Left kidney (tissue), 1 donor: ENCODE measurements at regions not wholly inside any gene's neighbourhood (a gene's known extent, or its start where the extent isn't known, plus 50 kb on each side); places are given as distances from the start of the nearest gene placed in this dataset.
A peak's percentile ranks its signal among the peaks of the same experiment; 100 is the strongest.

ENCODE experiments used
- DNase-seq: peaks from one replicate; pipeline ENCODE4 v3.0.0-alpha.2; 2013

DNA sequence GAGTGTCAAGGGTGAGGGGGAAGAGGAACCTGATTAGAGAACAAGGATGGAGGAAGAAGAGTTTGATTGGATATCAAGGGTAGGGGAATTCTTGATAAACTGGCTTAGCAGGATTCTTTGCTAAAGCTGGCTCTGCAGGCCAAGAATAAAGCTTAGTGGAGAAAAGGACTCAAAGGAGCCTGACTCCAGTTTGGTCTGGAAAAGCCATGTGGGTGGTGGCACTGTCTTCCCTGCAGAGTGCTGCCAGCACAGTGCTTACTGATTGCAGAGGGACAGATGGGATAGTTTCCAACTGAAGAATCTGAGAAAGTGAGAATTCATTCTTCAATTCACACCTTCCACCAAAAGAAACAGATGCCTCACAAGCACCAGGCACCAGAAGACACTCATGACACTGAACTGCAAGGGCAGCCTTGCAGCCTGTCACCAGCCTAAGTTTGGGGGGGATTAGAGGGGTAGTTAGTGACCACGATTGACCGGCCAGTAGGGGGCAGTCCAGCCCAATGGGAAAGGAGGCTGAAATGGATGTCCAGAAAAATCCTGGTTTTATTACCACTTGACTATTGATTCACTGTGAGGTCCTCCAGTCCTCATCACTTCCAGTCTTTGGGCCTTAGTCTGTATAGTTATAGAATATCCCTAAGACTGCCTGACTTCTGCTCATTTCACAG lies 334.5 kb downstream of the SMAD2 start:
- no peak for DNase-seq

- no peak for DNase-seq
These were observed 335.8 kb downstream of the SMAD2 start for GRCh38 chr18:47594621-47595086.

GRCh38 chr18:47593744-47594472 lies 336.6 kb downstream of the SMAD2 start:
- no peak for DNase-seq

- DNase-seq: no peak
These were observed 339.0 kb downstream of the SMAD2 start for GRCh38 chr18:47591429-47591828.

GRCh38 chr18:47587587-47587986 lies 336.1 kb upstream of the SKOR2 start:
- DNase-seq: no peak

DNA sequence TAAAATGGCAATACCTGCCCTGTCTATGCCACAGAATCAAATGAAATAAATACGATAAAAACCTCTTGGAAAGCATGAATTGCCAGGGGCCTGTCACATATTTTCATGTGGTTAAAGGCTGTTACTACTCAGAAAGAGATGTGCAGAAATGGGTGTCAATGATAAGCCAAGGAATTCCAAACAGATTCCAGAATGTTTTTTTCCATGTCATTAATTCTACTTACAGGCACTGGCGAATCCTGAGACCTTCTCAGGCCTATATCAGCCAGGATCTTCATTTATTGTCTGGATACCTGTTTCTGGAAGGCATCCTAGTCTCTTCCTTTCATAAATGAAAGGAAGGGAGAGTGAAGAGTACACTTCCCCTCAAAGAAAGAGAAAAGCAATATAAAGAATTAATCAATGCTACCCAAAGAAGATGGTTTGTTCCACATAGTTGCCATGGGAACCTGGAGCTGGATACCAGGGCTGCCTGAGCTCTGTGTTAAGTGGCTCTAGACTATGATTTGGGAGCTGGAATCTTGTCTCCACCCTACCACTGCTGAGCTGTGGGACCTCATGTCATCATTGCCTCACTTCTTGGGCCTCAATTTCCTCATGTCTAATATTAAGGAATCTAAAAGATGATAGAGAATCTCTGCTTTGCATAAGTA lies 335.1 kb upstream of the SKOR2 start:
- no peak for DNase-seq

- DNase-seq: no peak
These were observed 334.5 kb upstream of the SKOR2 start for GRCh38 chr18:47585914-47586313.

- no peak for DNase-seq
These were observed 333.7 kb upstream of the SKOR2 start for GRCh38 chr18:47585136-47585535.

- peak; percentile 40 for DNase-seq
These were observed 330.6 kb upstream of the SKOR2 start for GRCh38 chr18:47582093-47582492.

DNA sequence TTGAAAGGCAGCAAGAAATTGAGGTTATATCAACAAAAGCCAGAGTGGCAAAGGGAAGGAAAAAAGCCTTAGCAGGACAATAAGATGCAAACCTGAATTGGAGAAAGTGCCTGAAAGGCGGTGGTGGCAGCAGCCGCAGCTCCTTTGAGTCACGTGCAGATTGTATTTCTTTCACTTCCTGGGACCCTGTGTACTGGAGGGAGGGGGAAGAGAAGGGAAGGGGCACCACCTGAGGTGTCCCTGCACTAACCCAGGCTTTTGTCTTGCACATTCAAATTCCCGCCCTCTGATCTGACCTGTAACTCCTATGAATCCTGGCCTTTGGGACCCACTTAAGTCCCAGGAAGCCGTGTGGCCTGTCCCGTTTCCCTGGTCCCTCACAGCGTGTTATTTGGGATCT lies 326.1 kb upstream of the SKOR2 start:
- no peak for DNase-seq

- no peak for DNase-seq
These were observed 323.5 kb upstream of the SKOR2 start for GRCh38 chr18:47574966-47575365.

DNA sequence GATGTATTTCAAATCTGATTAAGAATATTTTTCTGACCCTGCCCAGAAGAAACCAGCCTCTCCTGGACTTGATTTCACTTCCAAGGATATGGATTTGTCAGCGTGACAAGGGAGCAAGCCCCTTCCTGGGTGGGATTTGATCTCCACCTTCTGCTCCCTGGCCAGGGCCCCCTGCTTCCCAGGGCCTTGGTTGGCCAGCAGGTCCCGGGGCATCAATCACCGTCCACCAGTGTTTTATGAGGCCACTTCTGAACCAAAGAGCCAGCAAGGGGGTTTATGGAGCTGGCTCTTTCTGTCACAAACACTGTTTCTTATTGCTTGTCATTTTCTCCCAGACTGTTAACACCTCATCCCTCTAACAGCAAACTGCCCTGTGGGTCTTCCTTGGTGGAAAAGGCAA lies 320.5 kb upstream of the SKOR2 start:
- no peak for DNase-seq

- no peak for DNase-seq
These were observed 315.3 kb upstream of the SKOR2 start for GRCh38 chr18:47566809-47567208.

DNA sequence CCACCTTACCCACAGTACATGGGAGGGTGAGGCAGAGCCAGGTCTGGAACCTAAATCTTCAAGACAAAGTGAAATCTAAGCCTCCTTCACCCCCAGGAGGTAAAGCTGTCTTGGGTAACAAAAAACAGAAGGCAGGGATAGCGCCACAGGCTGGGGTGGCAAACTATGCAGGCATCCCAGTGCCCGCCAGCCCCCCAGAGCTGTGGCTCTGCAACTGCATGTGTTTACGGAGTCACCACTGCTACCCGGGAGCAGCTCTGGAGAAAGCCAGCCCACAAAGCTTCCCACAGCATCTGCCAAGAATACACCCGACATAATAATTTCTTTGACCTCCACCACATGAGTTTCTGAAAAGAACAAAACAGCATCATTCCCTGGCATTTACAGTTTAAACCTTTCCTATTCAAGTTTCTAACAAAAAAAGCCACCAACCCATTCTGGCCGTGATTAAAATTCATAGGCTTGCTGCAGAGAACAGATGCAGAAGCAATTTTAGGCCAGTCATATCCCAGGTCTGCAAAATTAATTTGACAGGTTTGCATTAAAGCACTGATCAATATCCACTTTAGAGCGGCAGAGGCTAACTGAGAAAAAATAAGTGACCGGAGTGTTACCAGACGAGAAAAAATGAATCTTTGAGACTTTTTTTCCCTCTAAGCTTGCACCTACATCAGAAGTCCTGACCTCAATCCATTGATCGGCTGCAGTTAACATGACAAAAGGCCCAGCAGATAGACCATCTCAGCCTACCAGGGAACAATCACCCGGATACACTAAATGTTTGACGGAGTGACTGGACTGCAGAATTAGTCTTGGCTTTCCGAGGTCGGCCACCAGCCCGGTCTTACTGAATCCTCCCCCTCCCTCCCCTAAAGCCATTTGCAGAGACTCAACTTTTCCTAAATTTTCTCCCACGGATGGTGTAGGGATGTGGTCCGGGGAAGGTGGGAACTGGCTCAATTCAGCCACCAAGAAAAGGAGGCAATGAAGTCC lies 309.6 kb upstream of the SKOR2 start:
- DNase-seq: no peak

- no peak for DNase-seq
These were observed 306.8 kb upstream of the SKOR2 start for GRCh38 chr18:47558110-47558750.

DNA sequence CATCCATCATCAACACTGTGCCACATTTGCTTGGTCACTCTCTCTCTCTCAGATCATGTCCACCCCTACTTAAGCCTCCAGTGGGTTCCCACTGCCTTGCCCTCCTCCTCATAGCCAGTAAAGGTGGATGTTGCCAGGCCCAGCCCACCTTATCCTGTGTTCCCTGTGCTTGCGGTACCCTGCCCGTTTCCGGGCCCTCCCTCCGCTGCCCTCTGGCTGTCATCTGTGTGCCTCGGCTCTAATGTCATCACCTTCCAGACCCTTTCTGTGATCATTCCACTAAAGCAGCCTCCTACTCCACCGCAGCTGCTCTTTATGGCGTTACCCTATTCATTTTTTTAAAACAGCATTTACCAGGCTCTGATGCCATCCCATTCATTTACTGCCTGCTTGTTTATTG lies 305.7 kb upstream of the SKOR2 start:
- DNase-seq: no peak

- no peak for DNase-seq
These were observed 301.3 kb upstream of the SKOR2 start for GRCh38 chr18:47552783-47553182.

GRCh38 chr18:47550611-47551010 lies 299.2 kb upstream of the SKOR2 start:
- no peak for DNase-seq

- no peak for DNase-seq
These were observed 297.6 kb upstream of the SKOR2 start for GRCh38 chr18:47549021-47549540.

DNA sequence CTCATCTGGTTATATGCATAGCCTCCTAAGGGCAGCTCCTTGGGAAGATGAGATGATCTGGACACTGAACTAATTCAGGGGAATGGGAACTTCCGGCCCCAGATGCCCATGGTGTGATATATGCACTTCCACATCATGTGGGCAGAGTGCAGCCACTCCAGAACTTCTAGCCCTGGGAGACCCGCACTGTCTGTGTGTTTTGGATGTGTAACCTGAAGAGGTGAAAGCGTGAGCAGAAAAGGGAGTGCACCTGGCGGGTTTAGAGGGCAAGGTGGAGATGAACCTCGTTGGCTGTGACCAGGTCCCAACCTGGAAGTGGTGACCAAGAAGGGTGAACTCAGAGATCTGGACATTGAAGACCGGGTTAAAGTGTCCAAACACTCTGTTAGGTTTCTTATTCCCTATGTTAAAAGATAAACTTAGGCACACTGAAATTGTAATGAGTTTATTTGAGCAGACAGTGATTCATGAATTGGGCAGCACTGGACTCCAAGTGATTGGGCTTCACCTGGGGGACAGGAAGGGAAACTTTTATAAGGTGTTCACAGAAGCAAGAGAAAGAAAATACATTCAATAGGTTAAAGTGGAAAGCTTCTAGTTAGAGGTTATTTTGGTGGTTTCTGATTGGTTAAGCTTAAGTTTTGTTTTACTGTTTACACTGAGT lies 296.2 kb upstream of the SKOR2 start:
- DNase-seq: no peak

DNA sequence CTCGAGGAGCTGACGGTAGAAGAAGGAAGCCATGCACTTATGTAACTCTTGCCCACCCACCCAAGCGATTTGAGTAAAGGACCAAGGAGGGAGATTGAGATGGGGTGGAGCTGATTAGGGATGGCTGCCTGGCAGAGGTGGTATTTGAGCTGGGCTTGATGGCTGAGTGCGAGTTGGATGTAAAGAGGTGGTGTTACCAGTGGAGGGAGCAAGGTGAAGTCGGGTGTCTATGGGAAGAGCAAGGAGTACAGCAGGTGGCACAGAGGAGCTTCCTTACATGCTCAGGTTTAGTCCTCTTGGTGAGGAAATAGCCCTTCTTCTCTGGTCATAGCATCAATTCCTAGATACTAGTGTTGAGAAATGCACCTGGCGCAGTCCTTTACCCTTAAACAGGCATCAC lies 294.2 kb upstream of the SKOR2 start:
- DNase-seq: no peak
